ENCODE measurements at regions not wholly inside any gene's neighbourhood (a gene's known extent, or its start where the extent isn't known, plus 50 kb on each side); places are given as distances from the start of the nearest gene placed in this dataset.

- Histone ChIP-seq H3K36me3 (no peaks in the 10 kb centered on the region), H3K27ac (no peak overlapping the region), H3K4me3 (no peak overlapping the region), H3K9me3 (peaks cover 3% of the 10 kb centered on the region), H3K27me3 (replicated peaks; ENCODE audit: insufficient read depth) (no peaks in the 10 kb centered on the region), H3K4me1 (ENCODE audit: control insufficient read depth in 1 of 2, low read depth in 2 of 2) (no peaks in the 10 kb centered on the region)
- DNase-seq (ENCODE audit: low spot score), result no peak
- ATAC-seq (ENCODE audit: insufficient number of reproducible peaks, low FRiP score, low read depth), result no peak
- TF ChIP-seq CTCF (IDR thresholded peaks at IDR 0.05), result no peak
These were observed 94.3 kb upstream of the NAV3 start for GRCh38 chr12:77736219-77736965.

GRCh38 chr12:77734214-77734883, 96.3 kb upstream of the NAV3 start:
- ATAC-seq (ENCODE audit: insufficient number of reproducible peaks, low FRiP score, low read depth), result no peak
- no peak overlapping the region for H3K27ac ChIP-seq
- no peak for DNase-seq (ENCODE audit: low spot score)

GRCh38 chr12:77728018-77728417, 102.7 kb upstream of the NAV3 start:
- no peak for TF ChIP-seq CTCF (IDR thresholded peaks at IDR 0.05)
- Histone ChIP-seq H3K27me3 (replicated peaks; ENCODE audit: insufficient read depth) (no peaks in the 10 kb centered on the region), H3K4me1 (ENCODE audit: control insufficient read depth in 1 of 2, low read depth in 2 of 2) (no peaks in the 10 kb centered on the region), H3K27ac (no peak overlapping the region), H3K9me3 (no peaks in the 10 kb centered on the region), H3K36me3 (no peaks in the 10 kb centered on the region), H3K4me3 (no peak overlapping the region)
- ATAC-seq (ENCODE audit: insufficient number of reproducible peaks, low FRiP score, low read depth) (no peak), DNase-seq (ENCODE audit: low spot score) (no peak)

More at GRCh38 chr12:77734214-77734883, 96.3 kb upstream of the NAV3 start:
- H3K4me1 ChIP-seq (ENCODE audit: control insufficient read depth in 1 of 2, low read depth in 2 of 2), result no peaks in the 10 kb centered on the region
- H3K4me3 ChIP-seq, result no peak overlapping the region
- no peaks in the 10 kb centered on the region for H3K36me3 ChIP-seq
- TF ChIP-seq CTCF (IDR thresholded peaks at IDR 0.05), result no peak
- peaks cover 3% of the 10 kb centered on the region for H3K9me3 ChIP-seq
- H3K27me3 ChIP-seq (replicated peaks; ENCODE audit: insufficient read depth), result no peaks in the 10 kb centered on the region

GRCh38 chr12:77727442-77728001, 103.2 kb upstream of the NAV3 start:
- Histone ChIP-seq H3K27ac (no peak overlapping the region), H3K9me3 (no peaks in the 10 kb centered on the region), H3K4me3 (no peak overlapping the region), H3K27me3 (replicated peaks; ENCODE audit: insufficient read depth) (no peaks in the 10 kb centered on the region), H3K4me1 (ENCODE audit: control insufficient read depth in 1 of 2, low read depth in 2 of 2) (no peaks in the 10 kb centered on the region), H3K36me3 (no peaks in the 10 kb centered on the region)
- no peak for ATAC-seq (ENCODE audit: insufficient number of reproducible peaks, low FRiP score, low read depth)
- TF ChIP-seq CTCF (IDR thresholded peaks at IDR 0.05), result no peak
- DNase-seq (ENCODE audit: low spot score), result no peak

- TF ChIP-seq CTCF (IDR thresholded peaks at IDR 0.05), result no peak
- H3K4me1 ChIP-seq (ENCODE audit: control insufficient read depth in 1 of 2, low read depth in 2 of 2), result no peaks in the 10 kb centered on the region
- H3K27me3 ChIP-seq (replicated peaks; ENCODE audit: insufficient read depth), result no peaks in the 10 kb centered on the region
- H3K36me3 ChIP-seq, result no peaks in the 10 kb centered on the region
- ATAC-seq (ENCODE audit: insufficient number of reproducible peaks, low FRiP score, low read depth), result no peak
- no peak overlapping the region for H3K27ac ChIP-seq
- no peak for DNase-seq (ENCODE audit: low spot score)
- H3K4me3 ChIP-seq, result no peak overlapping the region
- no peaks in the 10 kb centered on the region for H3K9me3 ChIP-seq
These were observed 105.1 kb upstream of the NAV3 start for GRCh38 chr12:77725611-77726010.
